HCT116 (cell line): ENCODE measurements at regions not wholly inside any gene's neighbourhood (a gene's known extent, or its start where the extent isn't known, plus 50 kb on each side); places are given as distances from the start of the nearest gene placed in this dataset.

Experiments used
- ATAC-seq: fragments of 200-7000 bp; cut with Tn5 transposase; 2 replicates; pipeline ENCODE4 v1.9.1; 2020; ENCODE audit warnings: mild to moderate bottlenecking, moderate library complexity
- BruUV-seq: library from RNA; stranded (reverse); fragments of 400-500 nt; replicated peaks from 2 replicates; lab custom pipeline; 2021; lab: Mats Ljungman, UMichigan
- CTCF ChIA-PET: fragments of 300-600 bp; sonication (Branson Sonifier 250); formaldehyde crosslinking; loops from one replicate; lab custom pipeline; 2021; ENCODE audit warnings: antibody characterized with exemption; lab: Charles Lee
- POLR2A ChIA-PET: fragments of 300-600, 350-600 bp; sonication (Branson Sonifier 250); formaldehyde crosslinking; loops from one replicate; lab custom pipeline; 2021; ENCODE audit warnings: antibody characterized with exemption; lab: Charles Lee
- RAD21 ChIA-PET, 2 experiments: fragments of 300-600 bp; sonication (Branson Sonifier 250); formaldehyde crosslinking; loops; one replicate each; lab custom pipeline; 2023; ENCODE audit warnings: low total read pairs in 2 of 2; ENCODE audit not compliant: uncharacterized antibody in 2 of 2, unreplicated experiment in 2 of 2, low non-redundant PET in 1 of 2; lab: Charles Lee
- DNase-seq: peaks from one replicate; pipeline ENCODE4 v3.0.0-alpha.2; 2010; ENCODE audit warnings: low read depth, low spot score
- H2AFZ ChIP-seq: fragments of 200-600 bp; shearing (Covaris generic), sonication (generic); 2 replicates; pipeline ENCODE4 v1.6.1; 2017; ENCODE audit warnings: low read depth, mixed run types, mixed read lengths, antibody characterized with exemption, low read length; ENCODE audit not compliant: poor library complexity, severe bottlenecking
- H3K27ac ChIP-seq: 2 replicates; pipeline ENCODE4 v1.5.1; 2012; ENCODE audit warnings: low read depth, low read length
- H3K27me3 ChIP-seq: fragments of 200-600 bp; sonication (generic); 2 replicates; pipeline ENCODE4 v1.6.1; 2016; ENCODE audit warnings: mixed run types, low read length, mixed read lengths; ENCODE audit not compliant: insufficient read depth
- H3K36me3 ChIP-seq, 2 experiments: fragments of 200-500 bp in 1 of 2; fragments of 200-600 bp in 1 of 2; sonication (Bioruptor generic) in 1 of 2; sonication (generic) in 1 of 2; 2 replicates each; pipeline versions ENCODE4 v1.5.1 to v1.6.1; 2014 to 2016; ENCODE audit warnings: low read length in 2 of 2, inconsistent platforms in 1 of 2, mixed read lengths in 1 of 2, mixed run types in 1 of 2; ENCODE audit not compliant: insufficient read depth in 2 of 2, control insufficient read depth in 1 of 2
- H3K4me1 ChIP-seq, 2 experiments: fragments of 200-600 bp in 1 of 2; sonication (generic) in 1 of 2; 2 replicates each; pipeline versions ENCODE4 v1.5.1 to v1.6.1; 2012 to 2017; ENCODE audit warnings: low read length in 2 of 2, inconsistent platforms in 1 of 2, mild to moderate bottlenecking in 1 of 2, mixed read lengths in 1 of 2, mixed run types in 1 of 2, moderate library complexity in 1 of 2; ENCODE audit not compliant: insufficient read depth in 2 of 2, control insufficient read depth in 1 of 2
- H3K4me2 ChIP-seq: fragments of 200-600 bp; sonication (generic); 2 replicates; pipeline ENCODE4 v1.6.1; 2017; ENCODE audit warnings: mixed run types, low read length, mixed read lengths
- H3K4me3 ChIP-seq, 2 experiments: fragments of 200-600 bp in 1 of 2; sonication (generic) in 1 of 2; replicated peaks in 1 of 2; 2 replicates each; pipeline ENCODE4 v1.5.1; 2011 to 2016; ENCODE audit warnings: low read length in 2 of 2, control low read depth in 1 of 2, low read depth in 1 of 2, mild to moderate bottlenecking in 1 of 2, mixed read lengths in 1 of 2, mixed run types in 1 of 2
- H3K79me2 ChIP-seq: fragments of 200-600 bp; sonication (generic); 2 replicates; pipeline ENCODE4 v1.6.1; 2017; ENCODE audit warnings: mild to moderate bottlenecking, mixed run types, low read length, moderate library complexity, mixed read lengths; ENCODE audit not compliant: insufficient read depth
- H3K9ac ChIP-seq: fragments of 200-600 bp; sonication (generic); 2 replicates; pipeline ENCODE4 v1.6.1; 2016; ENCODE audit warnings: low read length, mixed read lengths
- H3K9me2 ChIP-seq: fragments of 200-600 bp; sonication (generic), shearing (Covaris generic); 2 replicates; pipeline ENCODE4 v1.6.1; 2017; ENCODE audit warnings: mixed run types, mild to moderate bottlenecking, moderate library complexity; ENCODE audit not compliant: insufficient read depth
- H3K9me3 ChIP-seq, 2 experiments: fragments of 200-500 bp in 1 of 2; fragments of 200-600 bp in 1 of 2; sonication (Bioruptor generic) in 1 of 2; sonication (generic) in 1 of 2; 2 replicates each; pipeline ENCODE4 v1.6.1; 2014 to 2017; ENCODE audit warnings: low read length in 2 of 2, mixed read lengths in 2 of 2, inconsistent platforms in 1 of 2, low read depth in 1 of 2, mild to moderate bottlenecking in 1 of 2, mixed run types in 1 of 2, moderate library complexity in 1 of 2; ENCODE audit not compliant: control insufficient read depth in 1 of 2, insufficient read depth in 1 of 2
- H4K20me1 ChIP-seq: fragments of 200-600 bp; sonication (generic), shearing (Covaris generic); 2 replicates; pipeline ENCODE4 v1.6.1; 2017; ENCODE audit warnings: mixed run types, mild to moderate bottlenecking, moderate library complexity; ENCODE audit not compliant: insufficient read depth
- ATF3 ChIP-seq: IDR thresholded peaks from 2 replicates; pipeline ENCODE4 v1.6.1; 2012
- CBX3 ChIP-seq: IDR thresholded peaks from 2 replicates; pipeline ENCODE4 v1.6.1; 2012; ENCODE audit warnings: low read depth
- CEBPB ChIP-seq: IDR thresholded peaks from 2 replicates; pipeline ENCODE4 v1.6.1; 2012; ENCODE audit warnings: low read depth
- CTCF ChIP-seq, 3 experiments: fragments of 200-600 bp in 1 of 3; sonication (generic) in 1 of 3; IDR thresholded peaks in 2 of 3; conservative IDR thresholded peaks in 1 of 3; 2 replicates each; pipeline ENCODE4 v1.5.1; 2012 to 2017; ENCODE audit warnings: low read depth in 2 of 3, low read length in 2 of 3, antibody characterized with exemption in 1 of 3, borderline replicate concordance in 1 of 3, control low read depth in 1 of 3, mild to moderate bottlenecking in 1 of 3, mixed read lengths in 1 of 3, mixed run types in 1 of 3, moderate library complexity in 1 of 3; ENCODE audit not compliant: insufficient read depth in 1 of 3
- ELF1 ChIP-seq: IDR thresholded peaks from 2 replicates; pipeline ENCODE4 v1.6.1; 2012; ENCODE audit warnings: low read depth, borderline replicate concordance
- EZH2 ChIP-seq: fragments of 200-600 bp; sonication (generic); IDR thresholded peaks from 2 replicates; pipeline ENCODE4 v1.6.1; 2017; ENCODE audit warnings: antibody characterized with exemption, mixed run types
- EZH2phosphoT487 ChIP-seq: fragments of 200-600 bp; IDR thresholded peaks from 2 replicates; pipeline ENCODE4 v1.6.1; 2018; ENCODE audit warnings: antibody characterized with exemption, borderline replicate concordance
- FOSL1 ChIP-seq: IDR thresholded peaks from 2 replicates; pipeline ENCODE4 v1.6.1; 2012; ENCODE audit warnings: low read depth
- JUND ChIP-seq: IDR thresholded peaks from 2 replicates; pipeline ENCODE4 v1.6.1; 2012
- MAX ChIP-seq: IDR thresholded peaks from 2 replicates; pipeline ENCODE4 v1.6.1; 2012
- POLR2A ChIP-seq: IDR thresholded peaks from 2 replicates; pipeline ENCODE4 v1.7.0; 2011; ENCODE audit warnings: borderline replicate concordance; ENCODE audit not compliant: insufficient read depth, insufficient read length; ENCODE audit errors: extremely low read depth
- POLR2AphosphoS5 ChIP-seq: IDR thresholded peaks from 2 replicates; pipeline ENCODE4 v1.6.1; 2011; ENCODE audit warnings: mild to moderate bottlenecking, low read depth, low read length, moderate library complexity
- REST ChIP-seq: IDR thresholded peaks from 2 replicates; pipeline ENCODE4 v1.6.1; 2012; ENCODE audit warnings: low read depth
- SP1 ChIP-seq: IDR thresholded peaks from 2 replicates; pipeline ENCODE4 v1.6.1; 2012; ENCODE audit warnings: low read depth
- SRF ChIP-seq: IDR thresholded peaks from 2 replicates; pipeline ENCODE4 v1.6.1; 2012; ENCODE audit warnings: low read depth
- TCF7L2 ChIP-seq: IDR thresholded peaks from 2 replicates; pipeline ENCODE4 v1.7.0; 2011; ENCODE audit warnings: borderline replicate concordance, inconsistent platforms; ENCODE audit not compliant: insufficient read depth, insufficient read length; ENCODE audit errors: extremely low read depth
- YY1 ChIP-seq: IDR thresholded peaks from 2 replicates; pipeline ENCODE4 v1.6.1; 2011; ENCODE audit warnings: low read length, low read depth, moderate library complexity, mild to moderate bottlenecking; ENCODE audit not compliant: insufficient replicate concordance; ENCODE audit errors: extremely low read depth
- ZBTB33 ChIP-seq: IDR thresholded peaks from 2 replicates; pipeline ENCODE4 v1.6.1; 2011; ENCODE audit warnings: mild to moderate bottlenecking, low read length, moderate library complexity; ENCODE audit not compliant: insufficient replicate concordance; ENCODE audit errors: extremely low read depth
- ZFX ChIP-seq: fragments of 450-650 bp; IDR thresholded peaks from 2 replicates; pipeline ENCODE4 v1.6.1; 2017
- ZNF274 ChIP-seq: fragments of 200-500 bp; sonication (Bioruptor generic); IDR thresholded peaks from 2 replicates; pipeline ENCODE4 v1.6.1; 2014; ENCODE audit warnings: mild to moderate bottlenecking, low read depth, low read length, inconsistent platforms
- intact Hi-C: fragments of 100-400 bp; cut with micrococcal nuclease; formaldehyde crosslinking; loops from 2 replicates; pipeline ENCODE4 v1.10.0; 2022

- POLR2A ChIA-PET, result no interaction called here
- CTCF ChIA-PET, result no interaction called here
- Histone ChIP-seq H3K9ac (no peak overlapping the region), H3K4me2 (no peak overlapping the region), H2AFZ (no peak overlapping the region), H4K20me1 (no peaks in the 10 kb centered on the region; the same call in 1 of the 2 replicates), H3K27ac (no peak overlapping the region), H3K27me3 (no peaks in the 10 kb centered on the region), H3K36me3 (no peaks in the 10 kb centered on the region), H3K79me2 (no peaks in the 10 kb centered on the region), H3K4me1 (no peaks in the 10 kb centered on the region), H3K9me2 (no peaks in the 10 kb centered on the region), H3K4me3 (no peak overlapping the region), H3K9me3 (peaks cover 0 to 4% of the 10 kb centered on the region in 2 experiments; a peak in 2 of 4 replicates)
- ATAC-seq (no peak), DNase-seq (no peak)
- BruUV-seq, result no TSS peak
- RAD21 ChIA-PET, result no interaction called here
- intact Hi-C loops, result no loop called here
- TF ChIP-seq ZNF274 (no peak), SRF (no peak), YY1 (no peak), POLR2A (no peak), TCF7L2 (no peak), ZFX (no peak), MAX (no peak), JUND (no peak), CTCF (IDR thresholded peaks at IDR 0.05 in 2 of 3, conservative IDR thresholded peaks at IDR 0.05 in 1 of 3; ENCODE audit: borderline replicate concordance in 1 of 3, insufficient read depth in 1 of 3, low read depth in 2 of 3, low read length in 2 of 3) (no peak), ATF3 (no peak), SP1 (no peak), FOSL1 (no peak), EZH2phosphoT487 (no peak), ELF1 (no peak), CEBPB (no peak), CBX3 (no peak), POLR2AphosphoS5 (no peak), ZBTB33 (no peak), EZH2 (no peak), REST (no peak)
Observed at GRCh38 chr12:17148706-17149105, 542.7 kb upstream of the LMO3 start.
